GM18502 (cell line): ENCODE measurements at regions not wholly inside any gene's neighbourhood (a gene's known extent, or its start where the extent isn't known, plus 50 kb on each side); places are given as distances from the start of the nearest gene placed in this dataset.
"Not testable (repeated sequence)": the region's sequence is repeated elsewhere in the genome, so short reads cannot be mapped to it uniquely, and the experiment has no call there.

ENCODE experiments used
- ATAC-seq: cut with Tn5 transposase; IDR thresholded peaks from one replicate; pipeline ENCODE4 v1.9.1; 2021; ENCODE audit warnings: mild to moderate bottlenecking; ENCODE audit not compliant: unreplicated experiment, poor library complexity

GRCh38 chr17:70278844-70279462 lies 109.6 kb downstream of the KCNJ2 start:
- ATAC-seq: no peak

GRCh38 chr17:70286391-70286790 lies 117.1 kb downstream of the KCNJ2 start:
- no peak for ATAC-seq

GRCh38 chr17:70288540-70289290 lies 119.4 kb downstream of the KCNJ2 start:
- ATAC-seq: no peak

- no peak for ATAC-seq
Measured at GRCh38 chr17:70290770-70291169, 121.4 kb downstream of the KCNJ2 start.

- ATAC-seq: no peak
Measured at GRCh38 chr17:70292366-70292765, 123.0 kb downstream of the KCNJ2 start.

- ATAC-seq: not testable (repeated sequence)
Measured at GRCh38 chr17:70293564-70294310, 124.4 kb downstream of the KCNJ2 start.

GRCh38 chr17:70295329-70295728 lies 126.0 kb downstream of the KCNJ2 start:
- no peak for ATAC-seq

- ATAC-seq: no peak
Measured at GRCh38 chr17:70295731-70296130, 126.4 kb downstream of the KCNJ2 start.

GRCh38 chr17:70296456-70296855 lies 127.1 kb downstream of the KCNJ2 start:
- ATAC-seq: no peak

- ATAC-seq: no peak
Measured at GRCh38 chr17:70297397-70297796, 128.1 kb downstream of the KCNJ2 start.

GRCh38 chr17:70298929-70299531 lies 129.7 kb downstream of the KCNJ2 start:
- ATAC-seq: no peak

GRCh38 chr17:70307430-70308225 lies 138.3 kb downstream of the KCNJ2 start:
- ATAC-seq: no peak

GRCh38 chr17:70308618-70309017 lies 139.3 kb downstream of the KCNJ2 start:
- no peak for ATAC-seq

GRCh38 chr17:70310221-70310672 lies 140.9 kb downstream of the KCNJ2 start:
- ATAC-seq: no peak

GRCh38 chr17:70313086-70313852 lies 143.9 kb downstream of the KCNJ2 start:
- ATAC-seq: no peak

- no peak for ATAC-seq
Measured at GRCh38 chr17:70314096-70314495, 144.8 kb downstream of the KCNJ2 start.

GRCh38 chr17:70314506-70314905 lies 145.2 kb downstream of the KCNJ2 start:
- no peak for ATAC-seq

GRCh38 chr17:70317421-70317820 lies 148.1 kb downstream of the KCNJ2 start:
- no peak for ATAC-seq

- no peak for ATAC-seq
Measured at GRCh38 chr17:70318051-70318450, 148.7 kb downstream of the KCNJ2 start.
